ENCODE measurements at regions not wholly inside any gene's neighbourhood (a gene's known extent, or its start where the extent isn't known, plus 50 kb on each side); places are given as distances from the start of the nearest gene placed in this dataset.

- TF ChIP-seq HMGXB4 (CRISPR knock-in tag; IDR thresholded peaks at IDR 0.05) (no peak), ZNF219 (CRISPR knock-in tag; IDR thresholded peaks at IDR 0.05; ENCODE audit: borderline replicate concordance) (no peak), FOXK1 (CRISPR knock-in tag; IDR thresholded peaks at IDR 0.05) (no peak), CTCF (IDR thresholded peaks at IDR 0.05) (no peak), FOXJ3 (CRISPR knock-in tag; IDR thresholded peaks at IDR 0.05; ENCODE audit: borderline replicate concordance) (no peak), ZBTB43 (CRISPR knock-in tag; IDR thresholded peaks at IDR 0.05) (no peak), JUN (CRISPR knock-in tag; IDR thresholded peaks at IDR 0.05) (no peak), E2F4 (CRISPR knock-in tag; IDR thresholded peaks at IDR 0.05; ENCODE audit: borderline replicate concordance, low read depth) (no peak), ZNF121 (CRISPR knock-in tag; IDR thresholded peaks at IDR 0.05) (no peak), ARID4B (CRISPR knock-in tag; IDR thresholded peaks at IDR 0.05; ENCODE audit: borderline replicate concordance) (no peak), E2F1 (CRISPR knock-in tag; IDR thresholded peaks at IDR 0.05) (no peak), KAT7 (CRISPR knock-in tag; IDR thresholded peaks at IDR 0.05; ENCODE audit: borderline replicate concordance) (no peak)
These were observed 82.3 kb upstream of the DGKG start for GRCh38 chr3:186444288-186444687.

Measured in WTC11 (cell line).